Sigmoid colon (tissue), 6 donors: ENCODE measurements at regions not wholly inside any gene's neighbourhood (a gene's known extent, or its start where the extent isn't known, plus 50 kb on each side); places are given as distances from the start of the nearest gene placed in this dataset.

ENCODE experiments used
- DNase-seq: peaks from one replicate; pipeline ENCODE4 v3.0.0-alpha.2; 2019
- H3K27ac ChIP-seq, 4 donors: fragments of 200-600 bp; sonication (generic); one replicate each; pipeline ENCODE4 v1.5.1; 2016 to 2019; ENCODE audit warnings: mild to moderate bottlenecking in 1 of 4
- H3K27me3 ChIP-seq, 3 donors: fragments of 200-600 bp; sonication (generic); one replicate each; pipeline ENCODE4 v1.5.1; 2019; ENCODE audit warnings: mild to moderate bottlenecking in 1 of 3
- H3K36me3 ChIP-seq, 4 donors: fragments of 200-600 bp; sonication (generic); one replicate each; pipeline ENCODE4 v1.5.1; 2016 to 2019
- H3K4me1 ChIP-seq, 4 donors: fragments of 200-600 bp; sonication (generic); one replicate each; pipeline ENCODE4 v1.5.1; 2017 to 2019
- H3K4me3 ChIP-seq, 4 donors: fragments of 200-600 bp; sonication (generic); one replicate each; pipeline ENCODE4 v1.5.1; 2017 to 2019; ENCODE audit warnings: mild to moderate bottlenecking in 2 of 4, moderate library complexity in 1 of 4
- H3K9me3 ChIP-seq, 4 donors: fragments of 200-600 bp in 3 of 4; sonication (generic) in 3 of 4; one replicate each; pipeline versions ENCODE4 v1.5.1 to v1.6.1; 2013 to 2019
- CTCF ChIP-seq, 4 experiments: fragments of 450-650 bp in 3 of 4; fragments of 200-600 bp in 1 of 4; IDR thresholded peaks; one replicate each; pipeline ENCODE4 v1.5.1; 2016 to 2019; ENCODE audit warnings: antibody characterized with exemption in 4 of 4, mild to moderate bottlenecking in 3 of 4, moderate library complexity in 2 of 4
- EP300 ChIP-seq, 4 donors: sonication (generic); formaldehyde crosslinking; IDR thresholded peaks; one replicate each; pipeline ENCODE4 v1.6.1; 2017; ENCODE audit warnings: antibody characterized with exemption in 4 of 4
- POLR2A ChIP-seq, 2 donors: fragments of 450-650 bp; IDR thresholded peaks; one replicate each; pipeline ENCODE4 v1.6.1; 2016; ENCODE audit warnings: antibody characterized with exemption in 2 of 2, mild to moderate bottlenecking in 2 of 2, moderate library complexity in 2 of 2
- POLR2AphosphoS5 ChIP-seq, 4 donors: sonication (generic); formaldehyde crosslinking; IDR thresholded peaks; one replicate each; pipeline ENCODE4 v1.6.1; 2017; ENCODE audit warnings: antibody characterized with exemption in 4 of 4
- WGBS, 2 donors: extraction: QIAGEN DNeasy Blood & Tissue Kit; methylation state at CpG; one replicate each; pipeline ENCODE4 v1.1.7; 2013; 5-methylcytosine and 5-hydroxymethylcytosine counted together
- intact Hi-C: fragments of 100-400 bp; cut with DNase I; formaldehyde crosslinking; loops from one replicate; pipeline ENCODE4 v1.15.1; 2023
- donor health status: healthy with polysubstance abuse.
- donor health status: healthy.

- Histone ChIP-seq H3K4me3 (no peak overlapping the region), H3K9me3 (no peaks in the 10 kb centered on the region), H3K4me1 (no peaks in the 10 kb centered on the region), H3K27me3 (peaks cover 0 to 3% (median 0%) of the 10 kb centered on the region in 3 donors), H3K27ac (no peak overlapping the region), H3K36me3 (no peaks in the 10 kb centered on the region)
- WGBS, 2 donors: 38 to 63% methylated on average over 6 of the region's 6 CpGs
- TF ChIP-seq POLR2A (IDR thresholded peaks at IDR 0.05): no peak
- TF ChIP-seq EP300 (IDR thresholded peaks at IDR 0.05): no peak
- TF ChIP-seq POLR2AphosphoS5 (IDR thresholded peaks at IDR 0.05): no peak
- no peak for TF ChIP-seq CTCF (IDR thresholded peaks at IDR 0.05)
- no peak for DNase-seq
- intact Hi-C loops: no loop called here
Measured at GRCh38 chr16:6616746-6617145, 715.9 kb upstream of the RBFOX1 start.

GRCh38 chr16:6615636-6616035 lies 717.0 kb upstream of the RBFOX1 start:
- Histone ChIP-seq H3K27me3 (peaks cover 0 to 3% (median 0%) of the 10 kb centered on the region in 3 donors), H3K9me3 (no peaks in the 10 kb centered on the region), H3K4me1 (no peaks in the 10 kb centered on the region), H3K4me3 (no peak overlapping the region), H3K27ac (no peak overlapping the region), H3K36me3 (no peaks in the 10 kb centered on the region)
- 80 to 91% methylated on average over 12 of the region's 12 CpGs for WGBS, 2 donors
- DNase-seq: no peak
- TF ChIP-seq CTCF (IDR thresholded peaks at IDR 0.05): no peak
- TF ChIP-seq EP300 (IDR thresholded peaks at IDR 0.05): no peak
- TF ChIP-seq POLR2AphosphoS5 (IDR thresholded peaks at IDR 0.05): no peak
- TF ChIP-seq POLR2A (IDR thresholded peaks at IDR 0.05): no peak
- intact Hi-C loops: no loop called here

- Histone ChIP-seq H3K4me3 (no peak overlapping the region), H3K9me3 (no peaks in the 10 kb centered on the region), H3K27ac (no peak overlapping the region), H3K4me1 (no peaks in the 10 kb centered on the region), H3K27me3 (no peaks in the 10 kb centered on the region), H3K36me3 (no peaks in the 10 kb centered on the region)
- WGBS, 2 donors: 68 to 84% methylated on average over 7 of the region's 7 CpGs
- intact Hi-C loops: no loop called here
- no peak for DNase-seq
- TF ChIP-seq CTCF (IDR thresholded peaks at IDR 0.05) (no peak), POLR2AphosphoS5 (IDR thresholded peaks at IDR 0.05) (no peak), POLR2A (IDR thresholded peaks at IDR 0.05) (no peak), EP300 (IDR thresholded peaks at IDR 0.05) (no peak)
Measured at GRCh38 chr16:6611535-6611934, 721.1 kb upstream of the RBFOX1 start.

GRCh38 chr16:6605490-6605889 lies 727.2 kb upstream of the RBFOX1 start:
- H3K4me1 ChIP-seq: no peaks in the 10 kb centered on the region
- intact Hi-C loops: no loop called here
- no peak for DNase-seq
- H3K36me3 ChIP-seq: no peaks in the 10 kb centered on the region
- TF ChIP-seq POLR2AphosphoS5 (IDR thresholded peaks at IDR 0.05) (no peak), EP300 (IDR thresholded peaks at IDR 0.05) (no peak), POLR2A (IDR thresholded peaks at IDR 0.05) (no peak), CTCF (IDR thresholded peaks at IDR 0.05) (no peak)
- H3K9me3 ChIP-seq: no peaks in the 10 kb centered on the region
- WGBS, 2 donors: 86 to 88% methylated on average over 11 of the region's 11 CpGs
- no peak overlapping the region for H3K27ac ChIP-seq
- no peak overlapping the region for H3K4me3 ChIP-seq
- no peaks in the 10 kb centered on the region for H3K27me3 ChIP-seq

GRCh38 chr16:6603780-6604325 lies 728.8 kb upstream of the RBFOX1 start:
- DNase-seq: no peak
- no peaks in the 10 kb centered on the region for H3K27me3 ChIP-seq
- no peak for TF ChIP-seq POLR2A (IDR thresholded peaks at IDR 0.05)
- no peak for TF ChIP-seq POLR2AphosphoS5 (IDR thresholded peaks at IDR 0.05)
- TF ChIP-seq CTCF (IDR thresholded peaks at IDR 0.05): no peak
- TF ChIP-seq EP300 (IDR thresholded peaks at IDR 0.05): no peak
- no peaks in the 10 kb centered on the region for H3K36me3 ChIP-seq
- no peaks in the 10 kb centered on the region for H3K9me3 ChIP-seq
- no peak overlapping the region for H3K27ac ChIP-seq
- intact Hi-C loops: no loop called here
- no peak overlapping the region for H3K4me3 ChIP-seq
- 58 to 67% methylated on average over 4 of the region's 4 CpGs for WGBS, 2 donors
- H3K4me1 ChIP-seq: no peaks in the 10 kb centered on the region
